Upper lobe of right lung (tissue), 1 donor: ENCODE measurements at regions not wholly inside any gene's neighbourhood (a gene's known extent, or its start where the extent isn't known, plus 50 kb on each side); places are given as distances from the start of the nearest gene placed in this dataset.
A peak's percentile ranks its signal among the peaks of the same experiment; 100 is the strongest.

Experiments
- ATAC-seq: fragments of 200-7000 bp; cut with Tn5 transposase; one replicate; pipeline ENCODE4 v1.9.1; 2020; ENCODE audit warnings: mild to moderate bottlenecking, moderate library complexity
- DNase-seq: peaks from one replicate; pipeline ENCODE4 v3.0.0-alpha.2; 2020
- H3K27ac ChIP-seq: fragments of 200-600 bp; one replicate; pipeline ENCODE4 v1.8.0; 2022
- H3K27me3 ChIP-seq: fragments of 200-600 bp; one replicate; pipeline ENCODE4 v1.8.0; 2022; ENCODE audit warnings: mild to moderate bottlenecking
- H3K36me3 ChIP-seq: fragments of 200-600 bp; one replicate; pipeline ENCODE4 v1.8.0; 2022
- H3K4me1 ChIP-seq: fragments of 200-600 bp; one replicate; pipeline ENCODE4 v1.8.0; 2022
- H3K4me3 ChIP-seq: fragments of 200-600 bp; one replicate; pipeline ENCODE4 v1.8.0; 2022; ENCODE audit warnings: mild to moderate bottlenecking
- H3K9me3 ChIP-seq: fragments of 200-600 bp; one replicate; pipeline ENCODE4 v1.8.0; 2022
- CTCF ChIP-seq: fragments of 200-600 bp; IDR thresholded peaks from one replicate; pipeline ENCODE4 v1.8.0; 2022; ENCODE audit warnings: antibody characterized with exemption
- intact Hi-C: fragments of 100-400 bp; cut with DNase I; formaldehyde crosslinking; loops from one replicate; pipeline ENCODE4 v1.11.0; 2022
- donor health status: DM: no; HTN: yes; CAD: no; lungs with severe emphysema.

- Histone ChIP-seq H3K4me1 (no peaks in the 10 kb centered on the region), H3K4me3 (no peak overlapping the region), H3K27ac (peak overlapping the region; percentile 55), H3K36me3 (no peaks in the 10 kb centered on the region), H3K9me3 (no peaks in the 10 kb centered on the region), H3K27me3 (no peaks in the 10 kb centered on the region)
- DNase-seq (peak; percentile 68), ATAC-seq (peak; percentile 64)
- intact Hi-C loops, result no loop called here
- TF ChIP-seq CTCF, result no peak
These were observed 188.3 kb downstream of the IRF8 start for GRCh38 chr16:86087011-86087895.

GRCh38 chr16:86087896-86088230, 188.9 kb downstream of the IRF8 start:
- no peaks in the 10 kb centered on the region for H3K4me1 ChIP-seq
- peak overlapping the region; percentile 44 for H3K27ac ChIP-seq
- no peak overlapping the region for H3K4me3 ChIP-seq
- intact Hi-C loops, result no loop called here
- TF ChIP-seq CTCF, result no peak
- ATAC-seq (no peak), DNase-seq (peak; percentile 54)
- H3K9me3 ChIP-seq, result no peaks in the 10 kb centered on the region
- H3K36me3 ChIP-seq, result no peaks in the 10 kb centered on the region
- no peaks in the 10 kb centered on the region for H3K27me3 ChIP-seq

- TF ChIP-seq CTCF, result no peak
- H3K36me3 ChIP-seq, result no peaks in the 10 kb centered on the region
- no peaks in the 10 kb centered on the region for H3K27me3 ChIP-seq
- intact Hi-C loops, result no loop called here
- H3K4me1 ChIP-seq, result no peaks in the 10 kb centered on the region
- DNase-seq (no peak), ATAC-seq (no peak)
- H3K4me3 ChIP-seq, result no peak overlapping the region
- H3K27ac ChIP-seq, result peak overlapping the region; percentile 44
- H3K9me3 ChIP-seq, result no peaks in the 10 kb centered on the region
These were observed 189.3 kb downstream of the IRF8 start for GRCh38 chr16:86088287-86088686.

- H3K36me3 ChIP-seq, result no peaks in the 10 kb centered on the region
- DNase-seq, result no peak
- no peak overlapping the region for H3K27ac ChIP-seq
- intact Hi-C loops, result no loop called here
- ATAC-seq, result no peak
- H3K27me3 ChIP-seq, result no peaks in the 10 kb centered on the region
- no peak overlapping the region for H3K4me3 ChIP-seq
- H3K9me3 ChIP-seq, result no peaks in the 10 kb centered on the region
- TF ChIP-seq CTCF, result no peak
- no peaks in the 10 kb centered on the region for H3K4me1 ChIP-seq
These were observed 189.9 kb downstream of the IRF8 start for GRCh38 chr16:86088816-86089215.

GRCh38 chr16:86089334-86089900, 190.5 kb downstream of the IRF8 start:
- no peaks in the 10 kb centered on the region for H3K27me3 ChIP-seq
- no peaks in the 10 kb centered on the region for H3K4me1 ChIP-seq
- ATAC-seq (no peak), DNase-seq (peak; percentile 54)
- H3K27ac ChIP-seq, result no peak overlapping the region
- no peaks in the 10 kb centered on the region for H3K36me3 ChIP-seq
- no peak overlapping the region for H3K4me3 ChIP-seq
- H3K9me3 ChIP-seq, result no peaks in the 10 kb centered on the region
- intact Hi-C loops, result no loop called here
- no peak for TF ChIP-seq CTCF
